Naive thymus-derived CD4-positive, alpha-beta T cell (primary cell): ENCODE measurements at regions not wholly inside any gene's neighbourhood (a gene's known extent, or its start where the extent isn't known, plus 50 kb on each side); places are given as distances from the start of the nearest gene placed in this dataset.
A peak's percentile ranks its signal among the peaks of the same experiment; 100 is the strongest.

Source experiments
- ATAC-seq: fragments of 150-1000 bp; cut with Tn5 transposase; 2 replicates; pipeline ENCODE4 v1.10.0; 2021; ENCODE audit warnings: mild to moderate bottlenecking, moderate library complexity
- CTCF ChIA-PET: fragments of 350-600 bp; sonication (Branson Sonifier 250); formaldehyde crosslinking; loops from one replicate; lab custom pipeline; 2021; ENCODE audit warnings: antibody characterized with exemption; lab: Charles Lee
- POLR2A ChIA-PET: fragments of 350-600 bp; sonication (Branson Sonifier 250); formaldehyde crosslinking; loops from one replicate; lab custom pipeline; 2021; ENCODE audit warnings: antibody characterized with exemption, inconsistent platforms; lab: Charles Lee
- DNase-seq, 9 donors: peaks; one replicate each; pipeline versions ENCODE4 v3.0.0 to v3.0.0-alpha.2; 2020 to 2022; ENCODE audit warnings: mixed read lengths in 1 of 9
- H3K27ac ChIP-seq: one replicate; pipeline ENCODE4 v1.7.0; 2013; ENCODE audit warnings: mild to moderate bottlenecking, low read depth, low read length, moderate library complexity
- H3K27me3 ChIP-seq, 2 donors: one replicate each; pipeline ENCODE4 v1.7.0; 2013; ENCODE audit warnings: low read length in 2 of 2, mild to moderate bottlenecking in 2 of 2, moderate library complexity in 2 of 2; ENCODE audit not compliant: control insufficient read depth in 2 of 2, insufficient read depth in 2 of 2
- H3K36me3 ChIP-seq, 3 experiments: 1 replicate in 2 of 3; 2 replicates in 1 of 3; pipeline ENCODE4 v1.7.0; 2013; ENCODE audit warnings: low read length in 3 of 3, mild to moderate bottlenecking in 3 of 3, moderate library complexity in 1 of 3; ENCODE audit not compliant: insufficient read depth in 3 of 3, control insufficient read depth in 2 of 3
- H3K4me1 ChIP-seq, 2 donors: one replicate each; pipeline ENCODE4 v1.7.0; 2013; ENCODE audit warnings: low read length in 2 of 2, mild to moderate bottlenecking in 2 of 2, moderate library complexity in 1 of 2; ENCODE audit not compliant: control insufficient read depth in 2 of 2, insufficient read depth in 2 of 2
- H3K4me3 ChIP-seq: 2 replicates; pipeline ENCODE4 v1.7.0; 2013; ENCODE audit warnings: mild to moderate bottlenecking, low read length
- H3K9me3 ChIP-seq, 3 experiments: 1 replicate in 2 of 3; 2 replicates in 1 of 3; pipeline ENCODE4 v1.7.0; 2013; ENCODE audit warnings: low read length in 3 of 3; ENCODE audit not compliant: control insufficient read depth in 2 of 3
- H3K27ac Mint-ChIP-seq, 9 donors: one replicate each; pipeline ENCODE4 v1.8.0; 2020 to 2022; ENCODE audit warnings: mixed read lengths in 9 of 9, mild to moderate bottlenecking in 8 of 9, moderate library complexity in 5 of 9, inconsistent platforms in 2 of 9
- H3K27me3 Mint-ChIP-seq, 5 donors: one replicate each; pipeline ENCODE4 v1.8.0; 2021 to 2022; ENCODE audit warnings: mixed read lengths in 5 of 5, mild to moderate bottlenecking in 1 of 5
- H3K36me3 Mint-ChIP-seq, 5 donors: one replicate each; pipeline ENCODE4 v1.8.0; 2020 to 2022; ENCODE audit warnings: mixed read lengths in 5 of 5, mild to moderate bottlenecking in 3 of 5, inconsistent platforms in 1 of 5
- H3K4me1 Mint-ChIP-seq, 7 donors: one replicate each; pipeline ENCODE4 v1.8.0; 2020 to 2022; ENCODE audit warnings: mixed read lengths in 7 of 7, mild to moderate bottlenecking in 3 of 7, inconsistent platforms in 1 of 7
- H3K4me3 Mint-ChIP-seq, 10 donors: one replicate each; pipeline ENCODE4 v1.8.0; 2020 to 2022; ENCODE audit warnings: mild to moderate bottlenecking in 10 of 10, mixed read lengths in 10 of 10, moderate library complexity in 6 of 10, inconsistent platforms in 2 of 10
- H3K9me3 Mint-ChIP-seq, 11 donors: one replicate each; pipeline ENCODE4 v1.8.0; 2020 to 2022; ENCODE audit warnings: mixed read lengths in 11 of 11, mild to moderate bottlenecking in 4 of 11, inconsistent platforms in 1 of 11, moderate library complexity in 1 of 11
- intact Hi-C, 2 donors: fragments of 100-400 bp; cut with micrococcal nuclease; formaldehyde crosslinking; loops; one replicate each; pipeline ENCODE4 v1.15.1; 2023

DNA sequence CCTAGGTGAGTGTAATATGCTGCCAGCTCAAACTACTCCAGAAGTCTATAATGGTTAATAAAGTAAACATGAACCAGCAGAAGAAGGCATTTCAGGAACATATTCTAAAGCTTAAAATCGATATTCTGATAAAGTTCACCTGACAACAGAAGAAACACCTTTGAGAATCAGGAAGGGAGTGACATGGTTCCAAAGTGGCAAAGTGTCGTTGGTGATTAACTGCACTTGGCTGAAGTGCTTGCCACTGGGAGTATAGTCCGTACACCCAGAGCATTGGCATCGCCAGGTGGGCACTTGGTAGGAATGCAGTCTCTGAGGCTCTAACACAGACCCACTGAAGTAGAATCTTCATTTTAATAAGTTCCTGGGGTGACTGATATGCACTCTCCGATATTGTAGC is 76.0 kb upstream of the H2AZ1 start:
- intact Hi-C loops: no loop called here
- no peak overlapping the region for H3K27ac ChIP-seq
- Mint-ChIP-seq H3K4me1 (no peaks in the 10 kb centered on the region), H3K27ac (no peak overlapping the region), H3K9me3 (peaks cover 0 to 5% (median 1%) of the 10 kb centered on the region in 11 donors), H3K4me3 (no peak overlapping the region), H3K36me3 (peaks cover 0 to 4% (median 3%) of the 10 kb centered on the region in 5 donors), H3K27me3 (peaks cover 0 to 21% (median 18%) of the 10 kb centered on the region in 5 donors)
- ChIA-PET POLR2A (no interaction called here), CTCF (interaction anchor here (0.7 kb wide), 1 partner anchor 118 kb away, joined by 6 read pairs; no protein-coding TSS in a partner anchor)
- ATAC-seq (no peak), DNase-seq (no peak)
- no peaks in the 10 kb centered on the region for H3K27me3 ChIP-seq
- H3K4me1 ChIP-seq: no peaks in the 10 kb centered on the region
- no peak overlapping the region for H3K4me3 ChIP-seq
- H3K36me3 ChIP-seq: no peaks in the 10 kb centered on the region
- H3K9me3 ChIP-seq: no peaks in the 10 kb centered on the region

DNA sequence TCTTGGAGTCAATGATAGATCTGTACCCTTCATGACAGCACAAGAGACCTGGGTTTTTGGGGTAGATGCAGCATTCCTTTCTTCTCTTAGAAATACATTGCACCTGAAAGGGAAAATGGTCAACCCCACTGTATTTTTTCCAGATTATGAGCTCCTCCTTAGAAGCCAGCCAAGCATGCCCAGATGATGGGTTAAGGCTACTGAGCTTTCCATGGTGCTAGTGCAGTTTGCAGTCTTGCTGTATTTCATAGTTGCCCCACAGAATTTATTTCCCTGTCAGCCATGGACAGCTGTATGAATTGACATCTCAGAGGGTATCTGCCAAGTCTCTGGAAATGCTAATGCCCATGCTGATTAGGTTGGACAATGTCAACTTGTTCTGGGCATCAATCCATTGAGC is 73.7 kb upstream of the H2AZ1 start:
- no peaks in the 10 kb centered on the region for H3K4me1 ChIP-seq
- Mint-ChIP-seq H3K36me3 (peaks cover 0 to 4% (median 3%) of the 10 kb centered on the region in 5 donors), H3K4me1 (no peaks in the 10 kb centered on the region), H3K4me3 (no peak overlapping the region), H3K27ac (no peak overlapping the region), H3K27me3 (peaks cover 0 to 21% (median 18%) of the 10 kb centered on the region in 5 donors), H3K9me3 (peaks cover 0 to 5% (median 0%) of the 10 kb centered on the region in 11 donors)
- no peak for ATAC-seq
- no peaks in the 10 kb centered on the region for H3K27me3 ChIP-seq
- no peak for DNase-seq
- no peaks in the 10 kb centered on the region for H3K9me3 ChIP-seq
- no peak overlapping the region for H3K4me3 ChIP-seq
- no peak overlapping the region for H3K27ac ChIP-seq
- ChIA-PET POLR2A (interaction anchor here (0.6 kb wide), 1 partner anchor 77 kb away, joined by 3 read pairs; no protein-coding TSS in a partner anchor), CTCF (no interaction called here)
- intact Hi-C loops: no loop called here
- H3K36me3 ChIP-seq: no peaks in the 10 kb centered on the region

DNA sequence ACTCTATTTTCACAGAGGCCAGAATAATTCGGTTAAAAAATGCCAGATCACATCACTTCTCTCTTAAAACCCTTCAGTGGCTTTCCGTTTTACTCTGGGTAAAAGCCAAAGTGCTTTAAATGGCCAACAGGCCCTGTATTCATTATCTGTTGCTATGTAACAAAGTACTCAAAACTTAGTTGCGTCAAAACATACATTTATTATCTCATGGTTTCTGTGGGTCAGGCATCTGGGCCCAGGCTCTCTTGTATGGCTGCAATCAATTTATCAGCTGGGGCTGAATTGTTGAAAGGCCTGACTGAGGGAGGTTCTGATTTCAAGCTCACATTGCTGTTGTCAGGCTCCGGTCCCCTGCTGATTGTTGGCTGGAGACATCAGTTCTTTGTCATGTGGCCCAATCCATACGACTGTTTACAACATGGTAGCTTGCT is 72.7 kb upstream of the H2AZ1 start:
- intact Hi-C loops: no loop called here
- Histone ChIP-seq H3K36me3 (no peaks in the 10 kb centered on the region), H3K27me3 (no peaks in the 10 kb centered on the region), H3K9me3 (no peaks in the 10 kb centered on the region), H3K27ac (no peak overlapping the region), H3K4me1 (no peaks in the 10 kb centered on the region), H3K4me3 (no peak overlapping the region)
- ChIA-PET POLR2A (no interaction called here), CTCF (no interaction called here)
- Mint-ChIP-seq H3K4me3 (no peak overlapping the region), H3K27me3 (peaks cover 0 to 21% (median 18%) of the 10 kb centered on the region in 5 donors), H3K9me3 (peaks cover 0 to 5% (median 0%) of the 10 kb centered on the region in 11 donors), H3K4me1 (no peaks in the 10 kb centered on the region), H3K27ac (peak overlapping the region in 1 of 9 donors; percentile 13), H3K36me3 (peaks cover 0 to 4% (median 3%) of the 10 kb centered on the region in 5 donors)
- DNase-seq (no peak), ATAC-seq (no peak)

DNA sequence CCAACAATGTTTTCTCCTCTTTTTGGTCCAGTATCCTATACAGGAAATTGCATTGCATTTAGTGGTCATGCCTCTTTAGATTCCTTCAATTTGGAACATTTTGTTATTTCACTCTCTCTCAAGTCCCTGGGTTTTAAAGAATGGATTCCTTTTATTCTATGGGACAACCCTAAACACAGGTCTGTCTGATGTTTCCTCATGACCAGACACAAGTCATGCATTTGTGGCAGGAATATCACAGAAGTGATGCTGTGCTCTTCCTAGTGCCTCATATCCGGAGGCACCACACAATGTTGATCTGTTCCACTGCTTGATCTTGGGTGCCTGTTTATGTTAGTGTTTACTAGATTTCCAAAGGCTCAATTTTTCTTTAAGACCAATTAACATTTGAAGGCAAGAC is 69.7 kb upstream of the H2AZ1 start:
- H3K27ac Mint-ChIP-seq: no peak overlapping the region
- ATAC-seq (no peak), DNase-seq (no peak)
- H3K4me3 Mint-ChIP-seq: no peak overlapping the region
- Histone ChIP-seq H3K4me1 (no peaks in the 10 kb centered on the region), H3K36me3 (no peaks in the 10 kb centered on the region), H3K27me3 (no peaks in the 10 kb centered on the region), H3K9me3 (no peaks in the 10 kb centered on the region), H3K27ac (no peak overlapping the region), H3K4me3 (no peak overlapping the region)
- peaks cover 0 to 5% (median 0%) of the 10 kb centered on the region in 11 donors for H3K9me3 Mint-ChIP-seq
- ChIA-PET CTCF (no interaction called here), POLR2A (no interaction called here)
- no peaks in the 10 kb centered on the region for H3K4me1 Mint-ChIP-seq
- intact Hi-C loops: no loop called here
- H3K36me3 Mint-ChIP-seq: peaks cover 0 to 4% (median 3%) of the 10 kb centered on the region in 5 donors
- H3K27me3 Mint-ChIP-seq: peaks cover 1 to 18% (median 15%) of the 10 kb centered on the region in 5 donors

DNA sequence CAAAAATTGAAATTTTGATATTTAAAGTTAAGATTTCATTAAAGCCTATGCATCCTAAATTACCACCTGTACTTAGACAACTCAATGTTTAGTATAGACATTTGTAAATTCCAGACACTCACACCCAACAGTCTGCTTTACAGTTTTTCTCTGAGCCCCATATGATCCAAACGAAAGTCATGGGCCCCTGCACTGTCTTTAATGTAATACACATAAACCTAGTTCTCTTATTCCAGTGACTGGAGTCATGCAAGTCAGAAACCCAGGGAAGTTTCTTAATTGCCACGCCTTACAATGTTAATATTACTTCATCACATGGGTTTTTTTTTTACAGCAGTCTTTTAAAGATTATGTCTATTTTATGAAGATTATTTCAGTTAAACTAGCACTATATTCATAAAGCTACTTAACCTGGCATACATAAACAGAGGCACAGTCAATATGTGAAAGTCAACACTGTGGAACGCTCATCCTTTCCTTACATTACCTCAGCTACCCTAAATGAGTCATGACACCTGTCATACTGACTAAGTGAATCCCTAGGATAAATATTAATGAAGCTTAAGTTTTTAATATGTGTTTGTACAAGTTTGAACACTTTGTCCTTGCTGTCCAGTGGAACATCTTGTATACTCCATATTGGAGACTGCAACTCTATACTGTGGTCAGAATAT is 67.7 kb upstream of the H2AZ1 start:
- POLR2A ChIA-PET: no interaction called here
- H3K9me3 Mint-ChIP-seq: peaks cover 0 to 5% (median 0%) of the 10 kb centered on the region in 11 donors

DNA sequence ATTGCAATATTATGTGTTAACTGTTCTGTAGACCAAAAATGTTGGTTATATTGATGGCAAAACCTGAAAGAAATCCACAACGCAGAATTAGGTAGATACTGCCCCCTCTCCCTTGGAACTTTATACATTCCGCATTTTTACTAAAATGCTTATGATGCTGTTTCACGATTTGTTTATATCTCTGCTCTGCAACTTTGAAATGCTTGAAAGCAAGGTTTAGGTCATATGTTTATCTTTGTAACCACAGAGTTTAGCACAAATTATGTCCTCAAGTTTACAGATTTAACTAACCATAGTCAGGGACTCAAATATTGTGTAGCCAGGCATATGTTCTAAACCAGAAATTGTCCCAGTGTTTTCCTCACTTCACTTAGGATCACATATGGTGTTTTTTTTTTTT is 66.1 kb upstream of the H2AZ1 start:
- peaks cover 0 to 4% (median 0%) of the 10 kb centered on the region in 5 donors for H3K27me3 Mint-ChIP-seq

More for the DNA sequence above, 67.7 kb upstream of the H2AZ1 start:
- H3K27ac Mint-ChIP-seq: no peak overlapping the region
- no peak for ATAC-seq
- no peak overlapping the region for H3K4me3 Mint-ChIP-seq
- peaks cover 0 to 4% (median 3%) of the 10 kb centered on the region in 5 donors for H3K36me3 Mint-ChIP-seq
- no peak for DNase-seq
- Histone ChIP-seq H3K4me1 (no peaks in the 10 kb centered on the region), H3K9me3 (no peaks in the 10 kb centered on the region), H3K27me3 (no peaks in the 10 kb centered on the region), H3K4me3 (no peak overlapping the region), H3K36me3 (no peaks in the 10 kb centered on the region), H3K27ac (no peak overlapping the region)
- intact Hi-C loops: no loop called here
- H3K4me1 Mint-ChIP-seq: no peaks in the 10 kb centered on the region
- peaks cover 0 to 13% (median 5%) of the 10 kb centered on the region in 5 donors for H3K27me3 Mint-ChIP-seq
- CTCF ChIA-PET: no interaction called here

DNA sequence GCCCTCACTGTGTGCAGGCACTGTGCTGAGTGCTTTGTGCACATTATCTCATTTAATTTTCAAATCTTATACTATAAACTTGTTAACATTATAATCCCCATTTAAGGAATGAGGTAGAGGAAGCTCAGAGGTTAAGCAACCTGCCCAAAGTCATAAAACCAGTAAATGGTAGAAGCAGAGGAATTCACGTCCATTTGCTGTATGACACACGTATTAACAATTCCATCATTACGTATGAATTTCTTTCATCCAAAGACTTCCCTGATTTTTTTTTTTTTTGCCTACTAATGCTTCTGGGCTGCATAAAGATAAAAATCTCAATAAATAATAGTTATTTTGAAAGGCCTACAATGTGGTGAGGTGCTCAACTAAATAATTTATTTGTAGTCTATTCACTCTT is 64.5 kb upstream of the H2AZ1 start:
- H3K4me3 Mint-ChIP-seq: no peak overlapping the region
- no peaks in the 10 kb centered on the region for H3K9me3 Mint-ChIP-seq
- peaks cover 0 to 1% (median 0%) of the 10 kb centered on the region in 5 donors for H3K27me3 Mint-ChIP-seq
- intact Hi-C loops: no loop called here
- Histone ChIP-seq H3K27me3 (no peaks in the 10 kb centered on the region), H3K9me3 (no peaks in the 10 kb centered on the region), H3K4me3 (no peak overlapping the region), H3K27ac (no peak overlapping the region), H3K36me3 (no peaks in the 10 kb centered on the region), H3K4me1 (no peaks in the 10 kb centered on the region)
- H3K36me3 Mint-ChIP-seq: no peaks in the 10 kb centered on the region
- DNase-seq: no peak
- no peak overlapping the region for H3K27ac Mint-ChIP-seq
- no peak for ATAC-seq
- POLR2A ChIA-PET: no interaction called here
- CTCF ChIA-PET: interaction anchor here (0.7 kb wide), 1 partner anchor 66 kb away, joined by 6 read pairs; no protein-coding TSS in a partner anchor
- no peaks in the 10 kb centered on the region for H3K4me1 Mint-ChIP-seq

More for the DNA sequence above, 66.1 kb upstream of the H2AZ1 start:
- Histone ChIP-seq H3K9me3 (no peaks in the 10 kb centered on the region), H3K27ac (no peak overlapping the region), H3K36me3 (no peaks in the 10 kb centered on the region), H3K27me3 (no peaks in the 10 kb centered on the region), H3K4me3 (no peak overlapping the region), H3K4me1 (no peaks in the 10 kb centered on the region)
- ATAC-seq: no peak
- DNase-seq: no peak
- POLR2A ChIA-PET: no interaction called here
- Mint-ChIP-seq H3K9me3 (no peaks in the 10 kb centered on the region), H3K27ac (no peak overlapping the region), H3K4me3 (no peak overlapping the region), H3K36me3 (no peaks in the 10 kb centered on the region), H3K4me1 (no peaks in the 10 kb centered on the region)
- intact Hi-C loops: no loop called here
- CTCF ChIA-PET: no interaction called here
